Liver (tissue), 1 donor: ENCODE measurements at regions not wholly inside any gene's neighbourhood (a gene's known extent, or its start where the extent isn't known, plus 50 kb on each side); places are given as distances from the start of the nearest gene placed in this dataset. TPM values are rescaled to one million over a fixed set of nuclear protein-coding genes. Genes with fewer than 3 reads are reported as not detected.

ENCODE experiments used
- small RNA-seq: library from RNA; depleted of rRNA; stranded (forward); fragments of <200 nt; gene quantifications from one replicate; pipeline ENCODE3, GENCODE V24; 2014

Small RNA genes in the stretch of these regions (small RNA-seq; reads per million reads assigned to genes)
- gene AC022523.2 (not detected), gene RF00026 (not detected), gene RNU6-1186P (not detected)
